ENCODE measurements at regions not wholly inside any gene's neighbourhood (a gene's known extent, or its start where the extent isn't known, plus 50 kb on each side); places are given as distances from the start of the nearest gene placed in this dataset.

- Histone ChIP-seq H3K9me3 (peaks cover 0 to 8% (median 2%) of the 10 kb centered on the region in 4 donors), H3K27ac (replicated peaks in 1 of 4) (no peak overlapping the region), H3K36me3 (no peaks in the 10 kb centered on the region), H3K27me3 (no peaks in the 10 kb centered on the region), H3K4me3 (no peak overlapping the region), H3K4me1 (no peaks in the 10 kb centered on the region)
- intact Hi-C loops (cut with DNase I): no loop called here
- TF ChIP-seq CTCF (IDR thresholded peaks at IDR 0.05) (no peak), EP300 (IDR thresholded peaks at IDR 0.05) (no peak), POLR2AphosphoS5 (IDR thresholded peaks at IDR 0.05) (no peak), POLR2A (IDR thresholded peaks at IDR 0.05; ENCODE audit: low read depth) (no peak)
- no peak for DNase-seq (ENCODE audit: extremely low spot score)
- WGBS: 90% methylated on average over 4 of the region's 4 CpGs
These were observed 413.8 kb downstream of the FBXO15 start for GRCh38 chr18:73733806-73734314.

GRCh38 chr18:73733376-73733775 is 414.3 kb downstream of the FBXO15 start:
- H3K4me1 ChIP-seq: no peaks in the 10 kb centered on the region
- H3K9me3 ChIP-seq: peaks cover 0 to 8% (median 2%) of the 10 kb centered on the region in 4 donors
- no peak overlapping the region for H3K4me3 ChIP-seq
- TF ChIP-seq CTCF (IDR thresholded peaks at IDR 0.05): no peak
- no peak for TF ChIP-seq POLR2AphosphoS5 (IDR thresholded peaks at IDR 0.05)
- no peak for TF ChIP-seq EP300 (IDR thresholded peaks at IDR 0.05)
- TF ChIP-seq POLR2A (IDR thresholded peaks at IDR 0.05; ENCODE audit: low read depth): no peak
- no peak overlapping the region for H3K27ac ChIP-seq (replicated peaks in 1 of 4)
- no peak for DNase-seq (ENCODE audit: extremely low spot score)
- 87% methylated on average over 4 of the region's 4 CpGs for WGBS
- intact Hi-C loops (cut with DNase I): no loop called here
- H3K36me3 ChIP-seq: no peaks in the 10 kb centered on the region
- H3K27me3 ChIP-seq: no peaks in the 10 kb centered on the region

- DNase-seq (ENCODE audit: extremely low spot score): no peak
- H3K27ac ChIP-seq (replicated peaks in 1 of 4): no peak overlapping the region
- no peak overlapping the region for H3K4me3 ChIP-seq
- peaks cover 0 to 8% (median 2%) of the 10 kb centered on the region in 4 donors for H3K9me3 ChIP-seq
- no peaks in the 10 kb centered on the region for H3K27me3 ChIP-seq
- TF ChIP-seq CTCF (IDR thresholded peaks at IDR 0.05) (no peak), POLR2AphosphoS5 (IDR thresholded peaks at IDR 0.05) (no peak), EP300 (IDR thresholded peaks at IDR 0.05) (no peak), POLR2A (IDR thresholded peaks at IDR 0.05; ENCODE audit: low read depth) (no peak)
- H3K4me1 ChIP-seq: no peaks in the 10 kb centered on the region
- H3K36me3 ChIP-seq: no peaks in the 10 kb centered on the region
- WGBS: 65% methylated on average over 2 of the region's 2 CpGs
- intact Hi-C loops (cut with DNase I): no loop called here
These were observed 419.0 kb downstream of the FBXO15 start for GRCh38 chr18:73728657-73729056.

GRCh38 chr18:73724958-73725357 is 422.7 kb downstream of the FBXO15 start:
- TF ChIP-seq EP300 (IDR thresholded peaks at IDR 0.05): no peak
- TF ChIP-seq POLR2AphosphoS5 (IDR thresholded peaks at IDR 0.05): no peak
- no peak for TF ChIP-seq POLR2A (IDR thresholded peaks at IDR 0.05; ENCODE audit: low read depth)
- H3K27me3 ChIP-seq: no peaks in the 10 kb centered on the region
- H3K4me1 ChIP-seq: no peaks in the 10 kb centered on the region
- H3K4me3 ChIP-seq: no peak overlapping the region
- H3K9me3 ChIP-seq: no peaks in the 10 kb centered on the region
- H3K27ac ChIP-seq (replicated peaks in 1 of 4): no peak overlapping the region
- intact Hi-C loops (cut with DNase I): no loop called here
- DNase-seq (ENCODE audit: extremely low spot score): no peak
- H3K36me3 ChIP-seq: no peaks in the 10 kb centered on the region

GRCh38 chr18:73719611-73720010 is 428.0 kb downstream of the FBXO15 start:
- 79% methylated on average over 2 of the region's 2 CpGs for WGBS
- H3K27me3 ChIP-seq: peaks cover 0 to 7% (median 0%) of the 10 kb centered on the region in 4 donors
- H3K27ac ChIP-seq (replicated peaks in 1 of 4): no peak overlapping the region
- intact Hi-C loops (cut with DNase I): no loop called here
- no peak overlapping the region for H3K4me3 ChIP-seq
- DNase-seq (ENCODE audit: extremely low spot score): no peak
- TF ChIP-seq POLR2A (IDR thresholded peaks at IDR 0.05; ENCODE audit: low read depth): no peak
- no peak for TF ChIP-seq CTCF (IDR thresholded peaks at IDR 0.05)
- TF ChIP-seq POLR2AphosphoS5 (IDR thresholded peaks at IDR 0.05): no peak
- no peak for TF ChIP-seq EP300 (IDR thresholded peaks at IDR 0.05)
- no peaks in the 10 kb centered on the region for H3K36me3 ChIP-seq
- H3K4me1 ChIP-seq: no peaks in the 10 kb centered on the region
- H3K9me3 ChIP-seq: no peaks in the 10 kb centered on the region
